Duodenal mucosa (tissue), 2 donors: ENCODE measurements at regions not wholly inside any gene's neighbourhood (a gene's known extent, or its start where the extent isn't known, plus 50 kb on each side); places are given as distances from the start of the nearest gene placed in this dataset.

ENCODE experiments used
- H3K27ac ChIP-seq: one replicate; pipeline ENCODE4 v1.7.0; 2013; ENCODE audit warnings: low read depth, low read length
- H3K27me3 ChIP-seq, 2 donors: one replicate each; pipeline ENCODE4 v1.7.0; 2013; ENCODE audit warnings: low read length in 2 of 2, control low read depth in 1 of 2; ENCODE audit not compliant: insufficient read depth in 2 of 2, control insufficient read depth in 1 of 2
- H3K36me3 ChIP-seq, 2 donors: one replicate each; pipeline ENCODE4 v1.7.0; 2013; ENCODE audit warnings: low read length in 2 of 2, control low read depth in 1 of 2; ENCODE audit not compliant: insufficient read depth in 2 of 2, control insufficient read depth in 1 of 2
- H3K4me1 ChIP-seq, 2 donors: one replicate each; pipeline ENCODE4 v1.7.0; 2013; ENCODE audit warnings: low read length in 2 of 2, control low read depth in 1 of 2; ENCODE audit not compliant: insufficient read depth in 2 of 2, control insufficient read depth in 1 of 2
- H3K4me3 ChIP-seq, 2 donors: one replicate each; pipeline ENCODE4 v1.7.0; 2013; ENCODE audit warnings: low read length in 2 of 2, low read depth in 1 of 2
- H3K9ac ChIP-seq, 2 donors: one replicate each; pipeline ENCODE4 v1.7.0; 2013; ENCODE audit warnings: low read length in 2 of 2, low read depth in 1 of 2
- H3K9me3 ChIP-seq, 2 donors: one replicate each; pipeline ENCODE4 v1.7.0; 2013; ENCODE audit warnings: low read length in 2 of 2, control low read depth in 1 of 2; ENCODE audit not compliant: control insufficient read depth in 1 of 2

GRCh38 chr5:167485061-167485774, 806.2 kb upstream of the WWC1 start:
- H3K9me3 ChIP-seq, result peaks cover 0 to 2% of the 10 kb centered on the region in 2 donors
- H3K27me3 ChIP-seq, result no peaks in the 10 kb centered on the region
- H3K36me3 ChIP-seq, result no peaks in the 10 kb centered on the region

DNA sequence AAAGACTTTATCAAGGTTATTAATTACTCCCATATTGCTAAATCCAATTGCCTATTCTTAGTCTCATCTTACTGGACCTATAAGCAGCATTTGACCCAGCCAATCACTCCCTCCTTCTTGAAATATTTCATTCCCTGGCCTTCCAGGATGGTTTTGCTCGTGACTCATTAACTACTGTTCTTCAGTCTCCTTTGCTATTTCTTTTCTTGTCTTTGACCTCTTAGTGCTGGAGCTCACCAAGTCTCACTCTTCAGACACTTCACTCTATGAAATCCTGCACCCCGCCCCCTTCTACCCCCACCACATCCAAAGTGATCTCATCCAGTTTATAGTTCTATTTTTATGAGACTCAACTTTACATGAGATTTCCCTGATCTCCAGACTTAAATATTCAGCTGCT, 803.1 kb upstream of the WWC1 start:
- Histone ChIP-seq H3K9ac (no peak overlapping the region), H3K27me3 (no peaks in the 10 kb centered on the region), H3K4me3 (no peak overlapping the region), H3K4me1 (no peaks in the 10 kb centered on the region), H3K9me3 (no peaks in the 10 kb centered on the region), H3K36me3 (no peaks in the 10 kb centered on the region), H3K27ac (no peak overlapping the region)

More at GRCh38 chr5:167485061-167485774, 806.2 kb upstream of the WWC1 start:
- Histone ChIP-seq H3K9ac (no peak overlapping the region), H3K4me3 (no peak overlapping the region), H3K4me1 (no peaks in the 10 kb centered on the region), H3K27ac (no peak overlapping the region)

GRCh38 chr5:167489202-167489601, 802.2 kb upstream of the WWC1 start:
- Histone ChIP-seq H3K27me3 (no peaks in the 10 kb centered on the region), H3K36me3 (no peaks in the 10 kb centered on the region), H3K27ac (no peak overlapping the region), H3K4me1 (no peaks in the 10 kb centered on the region), H3K9me3 (no peaks in the 10 kb centered on the region), H3K9ac (no peak overlapping the region), H3K4me3 (no peak overlapping the region)

DNA sequence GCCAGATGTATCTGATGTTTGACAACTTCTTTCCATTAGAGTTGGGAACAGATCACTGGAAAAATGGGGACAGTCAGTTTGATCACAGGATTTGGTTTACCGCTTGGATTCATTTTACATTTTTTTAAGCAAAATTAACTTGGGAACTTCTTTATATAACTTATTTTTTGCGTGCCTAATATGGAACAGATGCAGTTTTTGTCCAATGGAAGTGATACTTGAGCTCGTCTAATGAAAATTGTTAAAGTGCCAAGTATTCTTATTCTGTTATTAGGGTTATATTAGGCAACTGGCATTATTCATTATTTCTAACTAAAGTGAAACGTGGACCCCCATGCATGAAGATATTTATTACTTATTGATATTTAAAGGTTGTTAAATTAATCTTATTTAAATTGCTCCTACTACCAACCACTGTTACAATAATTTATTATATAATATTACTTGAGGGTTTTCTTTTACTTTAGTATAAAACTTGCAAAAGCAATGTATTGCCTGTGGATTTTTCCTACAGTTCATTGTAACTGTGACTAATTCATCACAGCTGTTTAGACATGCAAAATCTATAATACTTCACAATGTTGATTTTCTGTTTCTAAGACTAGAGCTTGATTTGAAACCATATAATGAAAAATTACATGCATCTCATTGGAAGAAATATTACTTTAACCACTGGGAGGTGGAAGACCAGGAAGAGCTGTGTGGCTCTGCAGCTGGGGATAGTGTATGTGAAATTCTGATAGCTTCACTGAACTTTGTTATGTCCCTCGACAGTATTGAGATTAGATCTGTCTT, 787.3 kb upstream of the WWC1 start:
- no peak overlapping the region for H3K4me3 ChIP-seq
- H3K9me3 ChIP-seq, result no peaks in the 10 kb centered on the region
- no peaks in the 10 kb centered on the region for H3K27me3 ChIP-seq
- H3K4me1 ChIP-seq, result no peaks in the 10 kb centered on the region
- H3K9ac ChIP-seq, result no peak overlapping the region
- no peak overlapping the region for H3K27ac ChIP-seq
- H3K36me3 ChIP-seq, result no peaks in the 10 kb centered on the region

DNA sequence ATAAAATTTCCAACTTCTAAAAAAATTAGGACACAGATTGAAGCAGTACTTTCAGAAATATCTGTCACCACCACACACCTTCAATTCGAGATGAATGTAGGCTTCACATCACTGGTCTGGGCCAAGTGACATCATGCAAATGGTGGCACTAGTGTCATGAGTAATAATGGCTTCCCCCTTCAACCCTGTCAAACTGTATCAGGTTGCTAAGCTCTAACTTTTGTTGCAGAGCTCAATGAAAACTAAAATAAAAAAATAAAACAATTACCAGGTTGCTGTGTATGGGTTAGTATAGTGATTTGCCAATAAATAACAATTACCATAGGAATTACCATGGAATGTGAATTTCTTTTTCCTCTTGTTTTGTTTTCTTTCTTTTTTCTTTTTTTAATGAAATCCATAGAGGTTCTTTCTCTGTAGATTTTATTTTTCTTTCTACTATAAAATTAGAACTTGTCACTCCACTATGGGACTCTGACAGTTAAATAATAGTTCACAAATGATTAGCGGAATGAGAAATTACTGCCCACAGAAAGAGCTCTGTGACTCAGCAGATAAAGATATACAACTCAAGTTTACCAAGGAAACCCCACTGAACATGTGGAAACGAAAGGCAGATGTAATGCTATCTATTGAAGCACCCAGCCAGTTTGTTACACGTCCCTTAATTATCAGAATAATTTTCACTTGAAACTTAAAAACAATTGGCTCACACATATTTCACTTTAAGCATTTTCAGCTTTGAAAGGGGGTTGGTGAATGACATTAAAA, 783.8 kb upstream of the WWC1 start:
- Histone ChIP-seq H3K4me1 (no peaks in the 10 kb centered on the region), H3K9me3 (no peaks in the 10 kb centered on the region), H3K9ac (no peak overlapping the region), H3K27ac (no peak overlapping the region), H3K4me3 (no peak overlapping the region), H3K36me3 (no peaks in the 10 kb centered on the region), H3K27me3 (no peaks in the 10 kb centered on the region)

DNA sequence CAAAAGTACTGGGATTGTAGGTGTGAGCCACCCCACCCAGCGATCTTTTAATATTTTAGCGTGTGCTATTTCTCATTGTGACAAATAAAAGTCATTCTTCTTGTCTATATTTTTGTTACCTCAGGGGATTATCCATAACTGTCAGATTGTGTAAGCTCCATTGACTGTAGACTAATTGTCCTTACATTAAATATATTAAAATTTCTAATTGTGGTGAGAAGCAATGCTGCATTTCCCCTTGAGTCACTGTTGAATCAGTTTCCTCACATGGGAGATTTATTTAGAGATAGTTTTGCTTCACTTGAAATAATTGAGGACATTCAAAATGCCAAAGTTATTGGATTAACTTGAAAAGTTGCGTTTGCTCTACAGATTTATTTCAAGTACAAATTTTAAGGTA, 782.4 kb upstream of the WWC1 start:
- Histone ChIP-seq H3K36me3 (no peaks in the 10 kb centered on the region), H3K9me3 (no peaks in the 10 kb centered on the region), H3K9ac (no peak overlapping the region), H3K27me3 (no peaks in the 10 kb centered on the region), H3K4me3 (no peak overlapping the region), H3K4me1 (no peaks in the 10 kb centered on the region), H3K27ac (no peak overlapping the region)

GRCh38 chr5:167511276-167511675, 780.2 kb upstream of the WWC1 start:
- H3K36me3 ChIP-seq, result no peaks in the 10 kb centered on the region
- H3K4me3 ChIP-seq, result no peak overlapping the region
- H3K9me3 ChIP-seq, result no peaks in the 10 kb centered on the region
- H3K9ac ChIP-seq, result no peak overlapping the region
- no peaks in the 10 kb centered on the region for H3K27me3 ChIP-seq
- H3K27ac ChIP-seq, result no peak overlapping the region
- H3K4me1 ChIP-seq, result no peaks in the 10 kb centered on the region

DNA sequence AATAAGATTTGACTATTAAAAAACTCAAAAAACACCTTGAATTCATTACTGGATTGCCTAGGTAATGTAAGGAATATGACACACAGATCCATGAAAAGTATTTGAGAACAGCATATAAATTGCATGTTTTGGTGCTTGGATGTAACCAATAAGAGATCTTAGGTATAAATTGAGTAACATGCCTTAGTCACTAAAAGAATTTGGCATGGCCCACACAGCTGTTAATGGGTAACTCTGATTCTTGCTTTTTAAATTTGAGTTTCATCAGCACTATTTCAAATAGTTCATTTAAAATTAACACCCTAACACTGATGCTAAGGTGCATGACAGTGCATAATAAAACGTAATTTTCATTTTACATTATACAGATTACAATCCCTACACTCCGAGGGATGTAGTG, 779.3 kb upstream of the WWC1 start:
- Histone ChIP-seq H3K9me3 (no peaks in the 10 kb centered on the region), H3K27me3 (no peaks in the 10 kb centered on the region), H3K4me3 (no peak overlapping the region), H3K36me3 (no peaks in the 10 kb centered on the region), H3K27ac (no peak overlapping the region), H3K9ac (no peak overlapping the region), H3K4me1 (no peaks in the 10 kb centered on the region)

DNA sequence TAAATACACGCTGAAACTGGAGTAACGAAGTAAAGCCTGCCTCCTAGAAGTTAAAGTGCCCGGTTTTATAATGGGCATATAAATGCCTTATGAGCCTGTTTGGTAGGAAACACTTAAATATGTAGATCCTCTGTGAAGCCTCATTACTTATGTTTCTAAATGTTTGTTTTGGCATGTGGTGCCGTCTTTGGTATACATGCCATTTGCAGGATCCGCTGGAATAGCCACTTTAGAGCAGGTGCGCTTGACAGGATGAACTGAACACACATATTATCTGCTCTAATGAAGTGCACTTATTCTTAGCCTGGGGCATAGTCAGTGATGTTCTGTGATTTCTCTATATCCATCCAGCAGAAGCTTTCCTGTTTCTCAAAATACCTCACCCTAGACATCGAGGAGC, 778.1 kb upstream of the WWC1 start:
- H3K27me3 ChIP-seq, result no peaks in the 10 kb centered on the region
- H3K36me3 ChIP-seq, result no peaks in the 10 kb centered on the region
- no peak overlapping the region for H3K27ac ChIP-seq
- no peaks in the 10 kb centered on the region for H3K4me1 ChIP-seq
- H3K4me3 ChIP-seq, result no peak overlapping the region
- H3K9ac ChIP-seq, result no peak overlapping the region
- H3K9me3 ChIP-seq, result no peaks in the 10 kb centered on the region

GRCh38 chr5:167514461-167514860, 777.0 kb upstream of the WWC1 start:
- Histone ChIP-seq H3K4me1 (no peaks in the 10 kb centered on the region), H3K27ac (no peak overlapping the region)

More at GRCh38 chr5:167514461-167514860, 777.0 kb upstream of the WWC1 start:
- Histone ChIP-seq H3K27me3 (no peaks in the 10 kb centered on the region), H3K9me3 (no peaks in the 10 kb centered on the region), H3K9ac (no peak overlapping the region), H3K4me3 (no peak overlapping the region), H3K36me3 (no peaks in the 10 kb centered on the region)
